Natural killer cell (primary cell): ENCODE measurements at regions not wholly inside any gene's neighbourhood (a gene's known extent, or its start where the extent isn't known, plus 50 kb on each side); places are given as distances from the start of the nearest gene placed in this dataset.

ENCODE experiments used
- ATAC-seq, 3 donors: fragments of 150-1000 bp in 2 of 3; fragments of 200-7000 bp in 1 of 3; cut with Tn5 transposase; 1 replicate in 1 of 3; 2 replicates in 2 of 3; pipeline ENCODE4 v1.10.0; 2021; ENCODE audit warnings: mild to moderate bottlenecking in 2 of 3, moderate library complexity in 2 of 3
- DNase-seq, 2 donors: peaks; one replicate each; pipeline versions ENCODE4 v3.0.0 to v3.0.0-alpha.2; 2013 to 2021; ENCODE audit warnings: mixed read lengths in 1 of 2
- H3K27ac ChIP-seq: one replicate; pipeline ENCODE4 v1.5.1; 2013; ENCODE audit warnings: mild to moderate bottlenecking, low read length
- H3K27me3 ChIP-seq: one replicate; pipeline ENCODE4 v1.6.1; 2013; ENCODE audit warnings: low read length; ENCODE audit not compliant: control insufficient read depth, insufficient read depth
- H3K36me3 ChIP-seq: one replicate; pipeline ENCODE4 v1.6.1; 2013; ENCODE audit warnings: low read length; ENCODE audit not compliant: control insufficient read depth, insufficient read depth
- H3K4me1 ChIP-seq: one replicate; pipeline ENCODE4 v1.6.1; 2013; ENCODE audit warnings: low read length; ENCODE audit not compliant: control insufficient read depth, insufficient read depth
- H3K4me3 ChIP-seq: one replicate; pipeline ENCODE4 v1.5.1; 2013; ENCODE audit warnings: low read length
- H3K9me3 ChIP-seq: one replicate; pipeline ENCODE4 v1.6.1; 2013; ENCODE audit warnings: low read length; ENCODE audit not compliant: control insufficient read depth, insufficient read depth
- H3K27ac Mint-ChIP-seq, 2 donors: one replicate each; pipeline ENCODE4 v1.8.0; 2022; ENCODE audit warnings: mild to moderate bottlenecking in 2 of 2, mixed read lengths in 2 of 2, moderate library complexity in 1 of 2
- H3K27me3 Mint-ChIP-seq, 2 donors: one replicate each; pipeline ENCODE4 v1.8.0; 2022; ENCODE audit warnings: low read depth in 2 of 2, mixed read lengths in 2 of 2
- H3K36me3 Mint-ChIP-seq: one replicate; pipeline ENCODE4 v1.8.0; 2022; ENCODE audit warnings: mixed read lengths
- H3K4me1 Mint-ChIP-seq, 2 donors: one replicate each; pipeline ENCODE4 v1.8.0; 2022; ENCODE audit warnings: mixed read lengths in 2 of 2
- H3K4me3 Mint-ChIP-seq: one replicate; pipeline ENCODE4 v1.8.0; 2022; ENCODE audit warnings: mild to moderate bottlenecking, moderate library complexity, mixed read lengths
- H3K9me3 Mint-ChIP-seq, 2 donors: one replicate each; pipeline ENCODE4 v1.8.0; 2022; ENCODE audit warnings: mixed read lengths in 2 of 2
- WGBS: methylation state at CpG from one replicate; pipeline ENCODE4 v1.1.7; 2013; ENCODE audit warnings: missing lambda C conversion rate; ENCODE audit not compliant: insufficient coverage; 5-methylcytosine and 5-hydroxymethylcytosine counted together
- intact Hi-C: fragments of 100-400 bp; cut with micrococcal nuclease; formaldehyde crosslinking; loops from one replicate; pipeline ENCODE4 v1.14.2; 2022
- TF ChIP-seq, protein P1 (sequence below): fragments of 200-600 bp; IDR thresholded peaks from one replicate; pipeline ENCODE4 v1.8.0; 2022; ENCODE audit warnings: antibody characterized with exemption

GRCh38 chrX:85619962-85620361 is 240.5 kb upstream of the POF1B start:
- Mint-ChIP-seq H3K9me3 (no peaks in the 10 kb centered on the region), H3K27me3 (peaks cover 0 to 15% of the 10 kb centered on the region in 2 donors), H3K36me3 (no peaks in the 10 kb centered on the region), H3K4me3 (no peak overlapping the region), H3K4me1 (no peaks in the 10 kb centered on the region), H3K27ac (no peak overlapping the region)
- no peaks in the 10 kb centered on the region for H3K4me1 ChIP-seq
- no peaks in the 10 kb centered on the region for H3K27me3 ChIP-seq
- no peak overlapping the region for H3K4me3 ChIP-seq
- no peaks in the 10 kb centered on the region for H3K36me3 ChIP-seq
- ATAC-seq: no peak
- no peak for DNase-seq
- TF ChIP-seq, protein P1, sequence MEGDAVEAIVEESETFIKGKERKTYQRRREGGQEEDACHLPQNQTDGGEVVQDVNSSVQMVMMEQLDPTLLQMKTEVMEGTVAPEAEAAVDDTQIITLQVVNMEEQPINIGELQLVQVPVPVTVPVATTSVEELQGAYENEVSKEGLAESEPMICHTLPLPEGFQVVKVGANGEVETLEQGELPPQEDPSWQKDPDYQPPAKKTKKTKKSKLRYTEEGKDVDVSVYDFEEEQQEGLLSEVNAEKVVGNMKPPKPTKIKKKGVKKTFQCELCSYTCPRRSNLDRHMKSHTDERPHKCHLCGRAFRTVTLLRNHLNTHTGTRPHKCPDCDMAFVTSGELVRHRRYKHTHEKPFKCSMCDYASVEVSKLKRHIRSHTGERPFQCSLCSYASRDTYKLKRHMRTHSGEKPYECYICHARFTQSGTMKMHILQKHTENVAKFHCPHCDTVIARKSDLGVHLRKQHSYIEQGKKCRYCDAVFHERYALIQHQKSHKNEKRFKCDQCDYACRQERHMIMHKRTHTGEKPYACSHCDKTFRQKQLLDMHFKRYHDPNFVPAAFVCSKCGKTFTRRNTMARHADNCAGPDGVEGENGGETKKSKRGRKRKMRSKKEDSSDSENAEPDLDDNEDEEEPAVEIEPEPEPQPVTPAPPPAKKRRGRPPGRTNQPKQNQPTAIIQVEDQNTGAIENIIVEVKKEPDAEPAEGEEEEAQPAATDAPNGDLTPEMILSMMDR: no peak
- no peak overlapping the region for H3K27ac ChIP-seq
- intact Hi-C loops: no loop called here
- H3K9me3 ChIP-seq: no peaks in the 10 kb centered on the region

DNA sequence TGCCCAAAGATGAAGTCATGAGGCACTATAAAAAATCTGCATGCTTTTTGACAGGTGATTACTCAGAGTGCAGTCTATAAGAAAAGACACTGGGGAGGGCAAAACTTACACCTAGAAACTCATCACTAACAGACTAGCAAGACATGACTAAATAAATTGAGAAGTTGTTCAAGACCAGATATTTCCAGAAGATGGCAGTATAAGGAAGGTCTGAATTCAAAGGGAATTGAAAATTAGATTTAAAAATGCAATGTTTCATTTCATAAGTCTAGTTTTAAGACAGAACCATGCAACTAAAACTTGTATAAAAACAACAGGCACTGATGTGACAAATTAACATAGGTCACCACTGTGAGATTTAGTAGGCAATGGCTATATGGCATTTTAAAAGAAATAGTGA is 232.5 kb upstream of the POF1B start:
- peaks cover 0 to 6% of the 10 kb centered on the region in 2 donors for H3K27me3 Mint-ChIP-seq
- H3K4me3 ChIP-seq: no peak overlapping the region
- H3K27ac Mint-ChIP-seq: no peak overlapping the region
- H3K36me3 ChIP-seq: no peaks in the 10 kb centered on the region
- no peaks in the 10 kb centered on the region for H3K36me3 Mint-ChIP-seq
- ATAC-seq (no peak), DNase-seq (no peak)
- no peaks in the 10 kb centered on the region for H3K27me3 ChIP-seq
- H3K4me1 ChIP-seq: no peaks in the 10 kb centered on the region
- peaks cover 0 to 4% of the 10 kb centered on the region in 2 donors for H3K9me3 Mint-ChIP-seq
- no peak overlapping the region for H3K4me3 Mint-ChIP-seq
- H3K4me1 Mint-ChIP-seq: no peaks in the 10 kb centered on the region
- intact Hi-C loops: no loop called here
- H3K27ac ChIP-seq: no peak overlapping the region
- H3K9me3 ChIP-seq: no peaks in the 10 kb centered on the region
- TF ChIP-seq, protein P1: no peak

DNA sequence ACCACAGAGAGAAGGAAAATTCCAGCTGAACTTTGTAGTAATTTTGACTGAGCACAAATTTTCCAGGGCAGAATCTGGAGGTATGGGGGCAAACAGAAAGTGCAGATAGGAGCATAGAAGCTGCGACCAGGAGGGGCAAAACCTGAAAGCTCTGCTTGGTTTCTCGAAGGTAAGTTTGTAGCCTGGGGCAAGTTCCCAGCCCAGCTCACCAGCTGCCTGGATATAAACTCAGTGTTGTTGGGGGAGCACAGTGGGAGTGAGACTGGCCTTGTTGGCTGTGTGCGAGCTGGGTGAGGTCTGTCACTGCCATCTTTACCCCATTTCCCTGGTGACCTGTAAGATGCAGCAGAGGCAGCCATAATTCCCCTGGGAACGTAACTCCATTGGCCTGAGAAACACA is 213.5 kb upstream of the POF1B start:
- TF ChIP-seq, protein P1: no peak
- ATAC-seq: no peak

GRCh38 chrX:85591536-85591935 is 212.1 kb upstream of the POF1B start:
- TF ChIP-seq, protein P1: no peak
- no peaks in the 10 kb centered on the region for H3K36me3 ChIP-seq
- Mint-ChIP-seq H3K9me3 (peaks cover 0 to 3% of the 10 kb centered on the region in 2 donors), H3K27ac (no peak overlapping the region), H3K36me3 (no peaks in the 10 kb centered on the region), H3K4me3 (no peak overlapping the region), H3K27me3 (no peaks in the 10 kb centered on the region), H3K4me1 (no peaks in the 10 kb centered on the region)
- no peaks in the 10 kb centered on the region for H3K9me3 ChIP-seq
- no peak for ATAC-seq
- no peaks in the 10 kb centered on the region for H3K4me1 ChIP-seq
- DNase-seq: no peak
- no peaks in the 10 kb centered on the region for H3K27me3 ChIP-seq
- H3K27ac ChIP-seq: no peak overlapping the region
- intact Hi-C loops: no loop called here
- H3K4me3 ChIP-seq: no peak overlapping the region

More for the DNA sequence above, 213.5 kb upstream of the POF1B start:
- Histone ChIP-seq H3K27ac (no peak overlapping the region), H3K4me3 (no peak overlapping the region), H3K4me1 (no peaks in the 10 kb centered on the region), H3K9me3 (no peaks in the 10 kb centered on the region), H3K27me3 (no peaks in the 10 kb centered on the region), H3K36me3 (no peaks in the 10 kb centered on the region)
- Mint-ChIP-seq H3K36me3 (no peaks in the 10 kb centered on the region), H3K4me3 (no peak overlapping the region), H3K27me3 (no peaks in the 10 kb centered on the region), H3K27ac (no peak overlapping the region), H3K4me1 (no peaks in the 10 kb centered on the region), H3K9me3 (peaks cover 0 to 3% of the 10 kb centered on the region in 2 donors)
- 90% methylated on average over 2 of the region's 4 CpGs for WGBS
- intact Hi-C loops: no loop called here
- DNase-seq: no peak
